ENCODE measurements at regions not wholly inside any gene's neighbourhood (a gene's known extent, or its start where the extent isn't known, plus 50 kb on each side); places are given as distances from the start of the nearest gene placed in this dataset.
"Not testable (repeated sequence)": the region's sequence is repeated elsewhere in the genome, so short reads cannot be mapped to it uniquely, and the experiment has no call there.

DNA sequence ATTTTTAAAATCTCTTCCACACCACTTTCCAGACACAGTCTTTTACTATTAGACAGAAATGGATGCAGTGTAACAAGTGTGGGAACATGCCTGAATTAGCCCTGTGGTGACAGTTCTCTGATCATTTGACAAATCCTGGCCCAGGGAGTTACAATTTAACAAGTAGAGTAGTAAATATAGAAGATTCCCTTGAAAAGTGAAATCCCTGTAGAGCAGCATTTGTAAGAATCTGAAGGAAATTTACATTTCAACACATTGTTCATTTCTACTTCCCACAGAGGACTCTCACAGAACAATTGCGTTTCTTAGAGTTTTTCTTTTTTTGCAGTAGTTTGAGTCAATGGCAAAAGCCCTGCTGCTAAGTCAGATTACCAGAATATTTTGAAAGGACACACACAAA, 458.3 kb upstream of the BRINP3 start:
- TF ChIP-seq, protein P1, sequence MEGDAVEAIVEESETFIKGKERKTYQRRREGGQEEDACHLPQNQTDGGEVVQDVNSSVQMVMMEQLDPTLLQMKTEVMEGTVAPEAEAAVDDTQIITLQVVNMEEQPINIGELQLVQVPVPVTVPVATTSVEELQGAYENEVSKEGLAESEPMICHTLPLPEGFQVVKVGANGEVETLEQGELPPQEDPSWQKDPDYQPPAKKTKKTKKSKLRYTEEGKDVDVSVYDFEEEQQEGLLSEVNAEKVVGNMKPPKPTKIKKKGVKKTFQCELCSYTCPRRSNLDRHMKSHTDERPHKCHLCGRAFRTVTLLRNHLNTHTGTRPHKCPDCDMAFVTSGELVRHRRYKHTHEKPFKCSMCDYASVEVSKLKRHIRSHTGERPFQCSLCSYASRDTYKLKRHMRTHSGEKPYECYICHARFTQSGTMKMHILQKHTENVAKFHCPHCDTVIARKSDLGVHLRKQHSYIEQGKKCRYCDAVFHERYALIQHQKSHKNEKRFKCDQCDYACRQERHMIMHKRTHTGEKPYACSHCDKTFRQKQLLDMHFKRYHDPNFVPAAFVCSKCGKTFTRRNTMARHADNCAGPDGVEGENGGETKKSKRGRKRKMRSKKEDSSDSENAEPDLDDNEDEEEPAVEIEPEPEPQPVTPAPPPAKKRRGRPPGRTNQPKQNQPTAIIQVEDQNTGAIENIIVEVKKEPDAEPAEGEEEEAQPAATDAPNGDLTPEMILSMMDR (IDR thresholded peaks at IDR 0.05; ENCODE audit: borderline replicate concordance, insufficient read depth, low read depth, low read length): no peak
- no peak overlapping the region for H3K4me3 ChIP-seq (ENCODE audit: low read depth, low read length)

DNA sequence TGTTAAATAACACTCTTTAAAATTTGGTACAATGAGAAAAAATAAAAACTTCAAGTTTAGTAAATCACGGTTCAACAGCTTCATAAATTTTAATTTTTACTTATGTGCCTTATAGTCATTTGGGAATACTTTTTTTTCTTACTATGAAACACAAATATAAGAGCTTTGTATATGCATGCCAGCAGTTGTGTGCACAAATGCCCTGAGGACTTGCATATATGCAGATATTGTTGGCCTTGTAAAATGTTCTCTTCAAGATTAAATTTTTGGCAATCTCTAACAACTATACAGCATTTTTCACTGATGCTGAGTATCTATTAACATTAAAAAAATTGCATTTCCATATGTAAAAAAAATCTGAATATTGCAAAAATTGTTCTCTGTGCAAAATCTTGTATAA, 458.7 kb upstream of the BRINP3 start:
- H3K4me3 ChIP-seq (ENCODE audit: low read depth, low read length): no peak overlapping the region
- TF ChIP-seq, protein P1 (IDR thresholded peaks at IDR 0.05; ENCODE audit: borderline replicate concordance, insufficient read depth, low read depth, low read length): no peak

DNA sequence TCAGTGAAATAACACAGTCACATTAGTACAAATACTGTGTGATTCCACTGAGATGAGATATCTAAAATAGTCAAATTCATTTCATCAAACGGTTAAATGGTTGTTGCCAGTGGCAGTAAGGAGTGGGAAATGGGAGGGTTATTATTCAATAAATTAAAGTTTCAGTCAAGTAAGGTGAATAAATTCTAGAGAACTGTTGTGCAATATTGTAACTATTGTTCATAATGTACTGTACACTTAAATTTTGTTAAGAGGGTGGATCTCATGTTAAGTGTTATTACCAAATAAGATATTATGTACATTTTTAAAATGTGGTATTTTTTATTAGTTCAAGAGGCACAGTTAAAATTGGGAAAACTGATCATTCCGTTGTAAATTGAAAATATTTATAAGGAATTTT, 463.3 kb upstream of the BRINP3 start:
- H3K4me3 ChIP-seq (ENCODE audit: low read depth, low read length): no peak overlapping the region
- TF ChIP-seq, protein P1 (IDR thresholded peaks at IDR 0.05; ENCODE audit: borderline replicate concordance, insufficient read depth, low read depth, low read length): no peak

DNA sequence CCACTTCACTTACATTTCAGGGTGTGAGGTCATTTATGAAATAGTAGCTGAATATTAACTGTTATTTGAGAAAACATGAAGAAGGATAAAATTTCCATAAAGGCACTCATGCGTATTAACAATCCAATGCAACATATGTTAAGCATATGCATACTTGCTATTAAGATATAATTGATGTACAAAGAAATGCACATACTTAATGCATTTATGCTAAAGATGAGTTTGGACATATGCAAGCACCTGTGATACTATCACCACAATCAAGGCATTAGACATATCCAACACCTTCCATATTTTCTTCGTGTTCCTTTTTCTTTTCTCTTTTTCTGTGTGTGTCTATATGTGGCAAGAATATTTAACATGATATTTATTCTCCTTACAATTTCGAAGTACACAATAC, 464.8 kb upstream of the BRINP3 start:
- TF ChIP-seq, protein P1 (IDR thresholded peaks at IDR 0.05; ENCODE audit: borderline replicate concordance, insufficient read depth, low read depth, low read length): no peak
- H3K4me3 ChIP-seq (ENCODE audit: low read depth, low read length): no peak overlapping the region

DNA sequence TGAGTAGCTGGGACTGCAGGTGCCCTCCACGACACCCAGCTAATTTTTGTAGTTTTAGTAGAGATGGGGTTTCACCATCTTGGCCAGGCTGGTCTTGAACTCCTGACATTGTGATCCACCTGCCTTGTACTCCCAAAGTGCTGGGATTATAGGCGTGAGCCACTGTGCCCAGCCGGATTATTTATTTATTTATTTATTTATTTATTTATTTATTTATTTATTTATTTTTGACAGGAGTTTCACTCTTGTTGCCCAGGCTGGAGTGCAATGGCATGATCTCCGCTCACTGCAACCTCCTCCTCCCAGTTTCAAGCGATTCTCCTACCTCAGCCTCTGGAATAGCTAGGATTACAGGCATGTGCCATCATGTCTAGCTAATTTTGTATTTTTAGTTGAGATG, 466.1 kb upstream of the BRINP3 start:
- not testable (repeated sequence) for H3K4me3 ChIP-seq (ENCODE audit: low read depth, low read length)

DNA sequence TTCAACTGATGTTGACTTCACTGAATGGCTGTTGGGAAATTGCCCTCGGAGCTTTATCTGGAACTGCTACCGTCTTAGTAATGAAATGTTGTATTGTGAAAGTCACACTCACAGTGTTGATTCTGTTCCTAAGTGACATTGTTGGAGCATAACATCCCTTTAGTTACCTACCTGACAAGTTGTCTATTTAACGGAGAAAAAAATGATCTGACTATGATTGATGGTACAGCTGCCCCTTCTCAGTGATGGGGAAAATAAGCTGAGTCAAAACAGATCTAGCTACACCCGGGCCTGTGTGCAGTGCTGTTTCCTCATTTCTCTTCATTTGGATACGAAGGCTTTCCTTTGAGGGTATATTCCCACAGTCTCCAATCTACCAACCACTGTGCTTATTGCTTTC, 472.3 kb upstream of the BRINP3 start:
- H3K4me3 ChIP-seq (ENCODE audit: low read depth, low read length): no peak overlapping the region
- TF ChIP-seq, protein P1 (IDR thresholded peaks at IDR 0.05; ENCODE audit: borderline replicate concordance, insufficient read depth, low read depth, low read length): no peak

DNA sequence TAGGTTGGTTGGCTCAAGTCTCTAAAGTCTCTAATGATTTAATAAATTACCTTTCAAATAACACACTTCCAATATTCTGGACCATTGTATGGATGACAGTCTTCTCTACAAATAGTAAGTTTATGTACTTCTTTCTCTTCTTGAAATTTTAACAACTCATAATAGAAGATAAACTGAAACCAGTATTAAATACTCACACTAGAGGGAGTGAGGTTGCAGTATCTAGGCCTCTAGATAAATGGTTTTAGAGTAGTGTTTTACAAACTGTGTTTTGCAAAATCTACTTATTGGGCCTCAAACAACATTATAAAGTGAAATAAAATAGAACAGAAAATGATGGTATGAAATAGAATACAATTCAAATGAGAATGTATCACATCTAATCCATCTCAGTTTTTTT, 479.9 kb upstream of the BRINP3 start:
- TF ChIP-seq, protein P1 (IDR thresholded peaks at IDR 0.05; ENCODE audit: borderline replicate concordance, insufficient read depth, low read depth, low read length): no peak
- H3K4me3 ChIP-seq (ENCODE audit: low read depth, low read length): no peak overlapping the region

DNA sequence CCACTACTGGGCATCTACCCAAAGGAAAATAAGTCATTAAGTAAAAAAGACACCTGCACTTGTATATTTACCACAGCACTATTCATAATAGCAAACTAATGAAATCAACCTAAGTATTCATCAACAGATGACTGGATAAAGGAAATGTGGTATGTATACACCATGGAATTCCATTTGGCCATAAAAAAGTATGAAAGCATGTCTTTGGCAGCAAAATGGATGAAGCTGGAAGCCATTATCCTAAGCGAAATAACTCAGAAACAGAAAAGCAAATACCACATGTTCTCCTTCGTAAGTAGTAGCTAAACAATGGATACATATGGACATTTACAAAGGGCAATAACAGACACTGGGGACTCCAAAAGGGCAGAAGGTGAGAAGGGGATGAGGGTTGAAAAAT, 485.7 kb upstream of the BRINP3 start:
- TF ChIP-seq, protein P1 (IDR thresholded peaks at IDR 0.05; ENCODE audit: borderline replicate concordance, insufficient read depth, low read depth, low read length): no peak
- no peak overlapping the region for H3K4me3 ChIP-seq (ENCODE audit: low read depth, low read length)

All from GM12875 (cell line).